ENCODE measurements at regions not wholly inside any gene's neighbourhood (a gene's known extent, or its start where the extent isn't known, plus 50 kb on each side); places are given as distances from the start of the nearest gene placed in this dataset.

GRCh38 chr4:73685052-73685451 lies 55.3 kb upstream of the CXCL8 start:
- Histone ChIP-seq H3K27ac (no peak overlapping the region), H3K4me3 (no peak overlapping the region), H3K9me3 (no peaks in the 10 kb centered on the region), H3K27me3 (no peaks in the 10 kb centered on the region), H3K36me3 (no peaks in the 10 kb centered on the region), H3K4me1 (no peaks in the 10 kb centered on the region)
- no peak for TF ChIP-seq POLR2A (IDR thresholded peaks at IDR 0.05)
- TF ChIP-seq CTCF (IDR thresholded peaks at IDR 0.05), result no peak
- no peak for DNase-seq

DNA sequence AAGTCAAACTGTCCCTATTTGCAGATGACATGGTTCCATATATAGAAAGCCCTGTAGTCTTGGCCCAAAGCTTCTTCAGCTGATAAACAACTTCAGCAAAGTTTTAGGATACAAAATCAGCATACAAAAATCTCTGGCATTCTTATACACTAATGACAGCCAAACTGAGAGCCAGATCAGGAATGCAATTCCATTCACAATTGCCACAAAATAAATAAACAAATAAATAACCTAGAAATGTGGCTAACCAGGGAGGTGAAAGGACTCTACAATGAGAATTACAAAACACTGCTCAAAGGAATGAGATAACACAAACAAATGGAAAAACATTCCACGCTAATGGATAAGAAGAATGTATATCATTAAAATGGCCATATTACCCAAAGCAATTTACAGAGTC lies 52.9 kb upstream of the CXCL8 start:
- TF ChIP-seq CTCF (IDR thresholded peaks at IDR 0.05) (no peak), POLR2A (IDR thresholded peaks at IDR 0.05) (no peak)
- Histone ChIP-seq H3K27ac (no peak overlapping the region), H3K27me3 (no peaks in the 10 kb centered on the region), H3K4me3 (no peak overlapping the region), H3K36me3 (no peaks in the 10 kb centered on the region), H3K9me3 (no peaks in the 10 kb centered on the region), H3K4me1 (no peaks in the 10 kb centered on the region)
- no peak for DNase-seq

GRCh38 chr4:73690051-73690738 lies 50.2 kb upstream of the CXCL8 start:
- no peaks in the 10 kb centered on the region for H3K4me1 ChIP-seq
- DNase-seq, result no peak
- no peak for TF ChIP-seq CTCF (IDR thresholded peaks at IDR 0.05)
- TF ChIP-seq POLR2A (IDR thresholded peaks at IDR 0.05), result no peak
- no peaks in the 10 kb centered on the region for H3K27me3 ChIP-seq
- no peak overlapping the region for H3K4me3 ChIP-seq
- no peaks in the 10 kb centered on the region for H3K9me3 ChIP-seq
- no peak overlapping the region for H3K27ac ChIP-seq
- no peaks in the 10 kb centered on the region for H3K36me3 ChIP-seq

Data from Peyer's patch (tissue), 4 donors.